SH-SY5Y (cell line): ENCODE measurements at regions not wholly inside any gene's neighbourhood (a gene's known extent, or its start where the extent isn't known, plus 50 kb on each side); places are given as distances from the start of the nearest gene placed in this dataset.

Source experiments
- GATA2 ChIP-seq: IDR thresholded peaks from 2 replicates; pipeline ENCODE4 v1.6.1; 2011; ENCODE audit warnings: mild to moderate bottlenecking, low read depth, low read length
- GATA3 ChIP-seq: IDR thresholded peaks from 2 replicates; pipeline ENCODE4 v1.6.1; 2011; ENCODE audit warnings: low read depth, mild to moderate bottlenecking, low read length, moderate library complexity

DNA sequence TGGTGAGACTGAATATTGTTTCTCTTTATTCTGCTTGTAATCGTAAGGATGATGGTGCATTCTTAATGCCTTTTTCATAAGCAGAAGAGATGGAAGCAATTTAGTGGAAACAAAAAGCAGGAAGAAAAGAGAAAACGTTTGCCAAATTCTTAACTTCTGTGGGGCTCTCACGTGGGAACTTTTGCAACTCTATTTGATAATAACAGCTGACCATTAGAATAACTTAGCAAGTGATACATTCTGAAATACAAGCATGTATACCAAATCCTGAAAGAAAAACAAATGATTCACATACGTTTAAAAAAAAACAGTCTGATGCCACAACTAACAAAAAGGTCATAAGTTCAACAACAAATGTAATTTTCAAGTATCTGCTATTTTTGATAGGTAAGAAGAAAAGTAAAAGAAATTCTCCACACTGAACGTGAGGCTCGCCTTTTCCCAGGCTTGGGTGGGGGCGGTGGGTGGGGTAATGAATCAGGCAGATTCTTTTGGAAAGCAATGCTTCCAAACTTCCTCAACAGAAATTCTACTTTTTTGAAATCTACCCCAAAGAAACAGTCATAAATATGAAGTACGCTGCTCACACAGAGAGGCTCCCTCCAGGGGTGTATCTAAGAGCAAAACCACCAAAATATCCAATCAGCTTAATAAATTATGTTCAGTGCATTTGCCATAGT is 446.2 kb upstream of the MGMT start:
- TF ChIP-seq GATA3 (no peak), GATA2 (no peak)
